A549 (cell line): ENCODE measurements at regions not wholly inside any gene's neighbourhood (a gene's known extent, or its start where the extent isn't known, plus 50 kb on each side); places are given as distances from the start of the nearest gene placed in this dataset.
"Not testable (repeated sequence)": the region's sequence is repeated elsewhere in the genome, so short reads cannot be mapped to it uniquely, and the experiment has no call there.

Source experiments
- CHD2 ChIP-seq: fragments of 150-350 bp; IDR thresholded peaks from 2 replicates; pipeline ENCODE4 v1.6.1; 2014; ENCODE audit warnings: low read length; ENCODE audit not compliant: partially characterized antibody
- EP300 ChIP-seq, 2 experiments: fragments of >200 bp; sonication (Bioruptor Twin); formaldehyde crosslinking; IDR thresholded peaks; 2 replicates in 1 of 2; 3 replicates in 1 of 2; pipeline ENCODE4 v1.6.1; 2016 to 2017
- RNF2 ChIP-seq: fragments of 200-600 bp; sonication (generic); IDR thresholded peaks from 2 replicates; pipeline ENCODE4 v1.6.1; 2016; ENCODE audit warnings: low read depth, mild to moderate bottlenecking, antibody characterized with exemption, moderate library complexity, borderline replicate concordance
- SMC3 ChIP-seq: fragments of >200 bp; sonication (Bioruptor Twin); formaldehyde crosslinking; IDR thresholded peaks from 3 replicates; pipeline ENCODE4 v1.6.1; 2018; ENCODE audit warnings: inconsistent platforms
- TF ChIP-seq, protein P1 (sequence below): fragments of 450-650 bp; IDR thresholded peaks from 2 replicates; pipeline ENCODE4 v1.6.1; 2014; ENCODE audit warnings: antibody characterized with exemption
- TF ChIP-seq, protein P2 (sequence below): fragments of >200 bp; sonication (Bioruptor Twin); formaldehyde crosslinking; IDR thresholded peaks from 3 replicates; pipeline ENCODE4 v1.6.1; 2016
- TF ChIP-seq, protein P3 (sequence below): fragments of >200 bp; sonication (Bioruptor Twin); formaldehyde crosslinking; IDR thresholded peaks from 3 replicates; pipeline ENCODE4 v1.5.1; 2016

DNA sequence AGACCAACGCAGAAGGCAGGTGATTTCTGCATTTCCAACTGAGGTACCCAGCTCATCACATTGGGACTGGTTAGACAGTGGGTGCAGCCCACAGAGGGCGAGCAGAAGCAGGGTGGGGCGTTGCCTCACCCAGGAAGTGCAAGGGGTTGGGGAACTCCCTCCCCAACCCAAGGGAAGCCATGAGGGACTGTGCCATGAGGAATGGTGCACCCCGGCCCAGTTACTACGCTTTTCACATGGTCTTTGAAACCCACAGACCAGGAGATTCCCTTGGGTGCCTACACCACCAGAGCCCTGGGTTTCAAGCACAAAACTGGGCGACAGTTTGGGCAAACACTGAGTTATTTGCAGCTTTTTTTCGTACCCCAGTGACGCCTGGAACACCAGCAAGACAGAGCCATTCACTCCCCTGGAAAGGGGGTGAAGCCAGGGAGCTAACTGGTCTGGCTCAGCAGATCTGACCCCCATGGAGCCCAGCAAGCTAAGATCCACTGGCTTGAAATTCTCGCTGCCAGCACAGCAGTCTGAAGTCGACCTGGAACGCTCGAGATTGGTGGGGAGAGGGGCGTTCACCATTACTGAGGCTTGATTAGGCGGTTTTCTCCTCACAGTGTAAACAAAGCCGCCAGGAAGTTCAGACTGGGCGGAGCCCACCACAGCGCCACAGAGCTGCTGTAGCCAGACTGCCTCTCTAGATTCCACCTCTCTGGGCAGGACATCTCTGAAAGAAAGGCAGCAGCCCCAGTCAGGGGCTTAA, 188.7 kb downstream of the HACE1 start:
- TF ChIP-seq, protein P1, sequence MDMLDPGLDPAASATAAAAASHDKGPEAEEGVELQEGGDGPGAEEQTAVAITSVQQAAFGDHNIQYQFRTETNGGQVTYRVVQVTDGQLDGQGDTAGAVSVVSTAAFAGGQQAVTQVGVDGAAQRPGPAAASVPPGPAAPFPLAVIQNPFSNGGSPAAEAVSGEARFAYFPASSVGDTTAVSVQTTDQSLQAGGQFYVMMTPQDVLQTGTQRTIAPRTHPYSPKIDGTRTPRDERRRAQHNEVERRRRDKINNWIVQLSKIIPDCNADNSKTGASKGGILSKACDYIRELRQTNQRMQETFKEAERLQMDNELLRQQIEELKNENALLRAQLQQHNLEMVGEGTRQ: not testable (repeated sequence)
- TF ChIP-seq, protein P2, sequence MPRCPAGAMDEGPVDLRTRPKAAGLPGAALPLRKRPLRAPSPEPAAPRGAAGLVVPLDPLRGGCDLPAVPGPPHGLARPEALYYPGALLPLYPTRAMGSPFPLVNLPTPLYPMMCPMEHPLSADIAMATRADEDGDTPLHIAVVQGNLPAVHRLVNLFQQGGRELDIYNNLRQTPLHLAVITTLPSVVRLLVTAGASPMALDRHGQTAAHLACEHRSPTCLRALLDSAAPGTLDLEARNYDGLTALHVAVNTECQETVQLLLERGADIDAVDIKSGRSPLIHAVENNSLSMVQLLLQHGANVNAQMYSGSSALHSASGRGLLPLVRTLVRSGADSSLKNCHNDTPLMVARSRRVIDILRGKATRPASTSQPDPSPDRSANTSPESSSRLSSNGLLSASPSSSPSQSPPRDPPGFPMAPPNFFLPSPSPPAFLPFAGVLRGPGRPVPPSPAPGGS: not testable (repeated sequence)
- TF ChIP-seq, protein P3, sequence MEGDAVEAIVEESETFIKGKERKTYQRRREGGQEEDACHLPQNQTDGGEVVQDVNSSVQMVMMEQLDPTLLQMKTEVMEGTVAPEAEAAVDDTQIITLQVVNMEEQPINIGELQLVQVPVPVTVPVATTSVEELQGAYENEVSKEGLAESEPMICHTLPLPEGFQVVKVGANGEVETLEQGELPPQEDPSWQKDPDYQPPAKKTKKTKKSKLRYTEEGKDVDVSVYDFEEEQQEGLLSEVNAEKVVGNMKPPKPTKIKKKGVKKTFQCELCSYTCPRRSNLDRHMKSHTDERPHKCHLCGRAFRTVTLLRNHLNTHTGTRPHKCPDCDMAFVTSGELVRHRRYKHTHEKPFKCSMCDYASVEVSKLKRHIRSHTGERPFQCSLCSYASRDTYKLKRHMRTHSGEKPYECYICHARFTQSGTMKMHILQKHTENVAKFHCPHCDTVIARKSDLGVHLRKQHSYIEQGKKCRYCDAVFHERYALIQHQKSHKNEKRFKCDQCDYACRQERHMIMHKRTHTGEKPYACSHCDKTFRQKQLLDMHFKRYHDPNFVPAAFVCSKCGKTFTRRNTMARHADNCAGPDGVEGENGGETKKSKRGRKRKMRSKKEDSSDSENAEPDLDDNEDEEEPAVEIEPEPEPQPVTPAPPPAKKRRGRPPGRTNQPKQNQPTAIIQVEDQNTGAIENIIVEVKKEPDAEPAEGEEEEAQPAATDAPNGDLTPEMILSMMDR: not testable (repeated sequence)
- TF ChIP-seq RNF2; EP300 (IDR thresholded peaks at IDR 0.05); CHD2; SMC3: not testable (repeated sequence)
